ENCODE measurements at regions not wholly inside any gene's neighbourhood (a gene's known extent, or its start where the extent isn't known, plus 50 kb on each side); places are given as distances from the start of the nearest gene placed in this dataset.

DNA sequence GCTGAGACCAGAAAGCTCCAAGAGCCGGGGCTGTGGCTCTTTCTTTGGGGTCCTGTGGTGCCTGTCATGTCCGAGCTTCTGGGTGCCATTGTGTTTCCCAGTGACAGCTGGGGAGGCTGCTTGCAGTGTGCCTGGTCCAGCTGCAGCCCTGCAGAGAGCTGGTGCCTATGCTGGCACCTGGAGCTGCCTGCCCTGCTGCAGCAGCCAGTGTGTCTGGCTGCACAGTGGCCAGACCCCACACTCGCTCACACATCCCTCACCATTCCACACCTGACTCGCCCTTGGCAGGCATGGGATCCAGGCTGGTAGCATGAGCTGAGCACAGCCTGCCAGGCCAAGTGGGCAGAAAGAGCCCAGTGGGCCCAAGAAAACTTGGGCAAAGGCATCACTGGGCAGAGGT, 635.1 kb upstream of the SEMA3D start:
- TF ChIP-seq POLR2A (IDR thresholded peaks at IDR 0.05) = no peak
- TF ChIP-seq, protein P1, sequence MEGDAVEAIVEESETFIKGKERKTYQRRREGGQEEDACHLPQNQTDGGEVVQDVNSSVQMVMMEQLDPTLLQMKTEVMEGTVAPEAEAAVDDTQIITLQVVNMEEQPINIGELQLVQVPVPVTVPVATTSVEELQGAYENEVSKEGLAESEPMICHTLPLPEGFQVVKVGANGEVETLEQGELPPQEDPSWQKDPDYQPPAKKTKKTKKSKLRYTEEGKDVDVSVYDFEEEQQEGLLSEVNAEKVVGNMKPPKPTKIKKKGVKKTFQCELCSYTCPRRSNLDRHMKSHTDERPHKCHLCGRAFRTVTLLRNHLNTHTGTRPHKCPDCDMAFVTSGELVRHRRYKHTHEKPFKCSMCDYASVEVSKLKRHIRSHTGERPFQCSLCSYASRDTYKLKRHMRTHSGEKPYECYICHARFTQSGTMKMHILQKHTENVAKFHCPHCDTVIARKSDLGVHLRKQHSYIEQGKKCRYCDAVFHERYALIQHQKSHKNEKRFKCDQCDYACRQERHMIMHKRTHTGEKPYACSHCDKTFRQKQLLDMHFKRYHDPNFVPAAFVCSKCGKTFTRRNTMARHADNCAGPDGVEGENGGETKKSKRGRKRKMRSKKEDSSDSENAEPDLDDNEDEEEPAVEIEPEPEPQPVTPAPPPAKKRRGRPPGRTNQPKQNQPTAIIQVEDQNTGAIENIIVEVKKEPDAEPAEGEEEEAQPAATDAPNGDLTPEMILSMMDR (IDR thresholded peaks at IDR 0.05) = no peak
